HFFc6 (cell line): ENCODE measurements at regions not wholly inside any gene's neighbourhood (a gene's known extent, or its start where the extent isn't known, plus 50 kb on each side); places are given as distances from the start of the nearest gene placed in this dataset.
A peak's percentile ranks its signal among the peaks of the same experiment; 100 is the strongest.

Experiments
- DNase-seq: peaks from one replicate; pipeline ENCODE4 v3.0.0-alpha.2; 2018
- H3K27ac Mint-ChIP-seq: 2 replicates; pipeline ENCODE4 v1.8.0; 2020; ENCODE audit warnings: mild to moderate bottlenecking, mixed read lengths
- H3K27me3 Mint-ChIP-seq: 2 replicates; pipeline ENCODE4 v1.8.0; 2021; ENCODE audit warnings: mild to moderate bottlenecking, moderate library complexity, mixed read lengths; ENCODE audit not compliant: insufficient read depth
- H3K36me3 Mint-ChIP-seq: 2 replicates; pipeline ENCODE4 v1.8.0; 2021; ENCODE audit warnings: low read depth, mixed read lengths
- H3K4me1 Mint-ChIP-seq: 2 replicates; pipeline ENCODE4 v1.8.0; 2020; ENCODE audit warnings: low read depth, mixed read lengths
- H3K4me3 Mint-ChIP-seq: 2 replicates; pipeline ENCODE4 v1.8.0; 2020; ENCODE audit warnings: mild to moderate bottlenecking, moderate library complexity, mixed read lengths
- H3K9me3 Mint-ChIP-seq: 2 replicates; pipeline ENCODE4 v1.8.0; 2020; ENCODE audit warnings: mild to moderate bottlenecking, mixed read lengths
- TF ChIP-seq, protein P1 (sequence below): fragments of 200-600 bp; sonication (generic); IDR thresholded peaks from 2 replicates; pipeline ENCODE4 v1.5.0; 2021; ENCODE audit warnings: antibody characterized with exemption, mild to moderate bottlenecking

DNA sequence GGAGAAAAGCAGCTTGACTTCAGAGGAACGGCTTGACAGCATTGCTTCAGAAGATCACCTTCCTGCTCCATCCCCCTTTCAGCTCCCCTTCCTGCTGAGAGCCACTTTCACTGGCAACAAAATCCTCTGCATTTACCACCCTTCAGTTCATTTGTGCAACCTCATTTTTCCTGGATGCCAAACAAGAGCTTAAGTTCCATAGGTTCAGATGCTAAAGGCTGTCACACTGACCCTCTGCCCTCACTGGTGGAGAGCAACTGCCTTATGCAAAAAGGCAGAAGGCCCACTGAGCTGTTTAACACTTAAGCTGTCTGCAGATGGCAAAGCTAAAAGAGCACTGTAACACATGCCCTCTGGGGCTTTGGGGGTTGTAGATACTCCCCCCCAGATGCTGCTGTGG lies 131.2 kb upstream of the SPACA1 start:
- TF ChIP-seq, protein P1, sequence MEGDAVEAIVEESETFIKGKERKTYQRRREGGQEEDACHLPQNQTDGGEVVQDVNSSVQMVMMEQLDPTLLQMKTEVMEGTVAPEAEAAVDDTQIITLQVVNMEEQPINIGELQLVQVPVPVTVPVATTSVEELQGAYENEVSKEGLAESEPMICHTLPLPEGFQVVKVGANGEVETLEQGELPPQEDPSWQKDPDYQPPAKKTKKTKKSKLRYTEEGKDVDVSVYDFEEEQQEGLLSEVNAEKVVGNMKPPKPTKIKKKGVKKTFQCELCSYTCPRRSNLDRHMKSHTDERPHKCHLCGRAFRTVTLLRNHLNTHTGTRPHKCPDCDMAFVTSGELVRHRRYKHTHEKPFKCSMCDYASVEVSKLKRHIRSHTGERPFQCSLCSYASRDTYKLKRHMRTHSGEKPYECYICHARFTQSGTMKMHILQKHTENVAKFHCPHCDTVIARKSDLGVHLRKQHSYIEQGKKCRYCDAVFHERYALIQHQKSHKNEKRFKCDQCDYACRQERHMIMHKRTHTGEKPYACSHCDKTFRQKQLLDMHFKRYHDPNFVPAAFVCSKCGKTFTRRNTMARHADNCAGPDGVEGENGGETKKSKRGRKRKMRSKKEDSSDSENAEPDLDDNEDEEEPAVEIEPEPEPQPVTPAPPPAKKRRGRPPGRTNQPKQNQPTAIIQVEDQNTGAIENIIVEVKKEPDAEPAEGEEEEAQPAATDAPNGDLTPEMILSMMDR: no peak

DNA sequence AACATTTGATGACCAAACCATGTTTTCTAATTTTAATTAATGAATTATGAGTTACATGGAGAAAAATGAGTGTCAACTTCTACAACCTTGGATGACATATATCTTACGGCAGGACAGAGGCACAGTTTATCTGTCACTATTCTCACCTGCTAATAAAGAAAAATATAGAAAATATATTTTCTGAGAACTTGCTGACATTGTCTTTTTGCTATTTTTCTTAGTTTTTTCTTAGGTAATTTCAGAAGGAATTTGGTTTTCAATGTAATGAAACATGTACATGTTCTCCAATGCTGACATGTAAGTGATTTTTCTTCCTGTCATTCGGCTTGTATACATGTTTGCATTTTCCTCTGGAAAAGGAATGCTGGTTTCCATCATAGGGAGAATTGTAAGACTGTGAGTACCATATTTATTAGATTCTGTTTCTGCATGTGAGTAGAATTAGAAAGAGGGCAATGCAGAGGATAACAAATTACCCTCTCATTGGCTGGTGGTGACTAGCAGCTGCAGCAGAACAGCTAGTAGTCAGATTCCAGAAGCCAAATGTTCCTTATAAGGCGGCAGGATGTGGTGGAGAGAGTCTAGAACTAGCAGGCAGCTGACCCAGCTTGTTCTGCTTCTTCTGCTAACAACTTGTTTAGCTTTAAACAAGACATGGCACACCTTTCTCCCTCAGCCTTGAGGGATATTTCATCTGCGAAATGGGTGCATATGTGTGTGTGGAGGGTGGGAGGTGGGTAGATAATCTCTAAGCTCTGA lies 132.8 kb upstream of the SPACA1 start:
- Mint-ChIP-seq H3K36me3 (0 out of 2 replicates have a peak, but pooled peaks cover 4% of the 10 kb centered on the region), H3K27ac (no peak overlapping the region), H3K27me3 (peaks cover 22% of the 10 kb centered on the region), H3K9me3 (no peaks in the 10 kb centered on the region), H3K4me3 (no peak overlapping the region), H3K4me1 (peaks cover 6% of the 10 kb centered on the region)
- TF ChIP-seq, protein P1: no peak
- DNase-seq: peak; percentile 4

More for the DNA sequence above, 131.2 kb upstream of the SPACA1 start:
- Mint-ChIP-seq H3K27ac (no peak overlapping the region), H3K27me3 (peaks cover 24% of the 10 kb centered on the region), H3K9me3 (no peaks in the 10 kb centered on the region), H3K36me3 (no peaks in the 10 kb centered on the region), H3K4me3 (no peak overlapping the region), H3K4me1 (no peaks in the 10 kb centered on the region)
- DNase-seq: no peak

DNA sequence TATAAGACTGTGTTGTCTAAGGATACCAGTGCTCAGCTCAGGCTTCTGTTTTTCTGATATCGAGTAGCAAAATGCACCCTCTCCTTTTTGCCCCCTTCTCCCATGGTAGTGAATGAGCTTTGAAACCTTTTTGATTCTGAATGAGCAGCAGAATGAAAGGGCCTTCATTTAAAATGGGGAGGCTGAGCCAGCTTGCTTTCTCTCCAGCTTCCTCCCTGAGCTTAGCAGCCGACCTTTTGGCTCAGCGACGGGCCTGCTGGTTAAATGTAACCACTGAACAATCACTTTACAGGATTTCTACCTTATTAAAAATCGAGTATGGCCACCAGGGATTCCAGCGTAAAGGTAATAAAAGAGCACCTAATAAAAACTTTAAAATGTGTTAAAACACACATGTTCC lies 133.7 kb upstream of the SPACA1 start:
- TF ChIP-seq, protein P1: no peak
- H3K9me3 Mint-ChIP-seq: no peaks in the 10 kb centered on the region
- peaks cover 16% of the 10 kb centered on the region for H3K27me3 Mint-ChIP-seq
- H3K4me1 Mint-ChIP-seq: peaks cover 15% of the 10 kb centered on the region
- H3K27ac Mint-ChIP-seq: no peak overlapping the region
- DNase-seq: no peak
- no peak overlapping the region for H3K4me3 Mint-ChIP-seq
- 0 out of 2 replicates have a peak, but pooled peaks cover 4% of the 10 kb centered on the region for H3K36me3 Mint-ChIP-seq

DNA sequence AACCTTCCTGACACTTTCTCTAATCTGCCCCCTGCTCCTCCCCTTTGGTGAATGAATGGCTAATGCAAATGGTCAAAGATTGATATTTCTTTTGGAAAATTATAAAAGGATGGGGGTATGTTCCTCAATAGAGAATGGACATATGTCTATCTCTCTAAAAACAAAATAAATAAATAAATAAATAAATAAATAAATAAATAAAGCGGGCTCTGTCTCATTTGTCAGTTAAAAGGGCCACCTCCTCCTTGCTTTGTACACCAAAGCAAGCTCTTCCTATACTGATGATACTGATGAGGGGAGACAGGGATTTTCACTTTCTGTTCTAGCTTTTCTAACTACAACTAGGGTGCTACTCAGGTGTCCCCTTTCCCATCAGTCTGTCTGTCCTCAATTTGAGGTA lies 135.5 kb upstream of the SPACA1 start:
- no peak overlapping the region for H3K4me3 Mint-ChIP-seq
- no peak overlapping the region for H3K27ac Mint-ChIP-seq
- H3K27me3 Mint-ChIP-seq: peaks cover 21% of the 10 kb centered on the region
- H3K9me3 Mint-ChIP-seq: no peaks in the 10 kb centered on the region
- no peak for DNase-seq
- TF ChIP-seq, protein P1: no peak
- H3K4me1 Mint-ChIP-seq: peaks cover 29% of the 10 kb centered on the region
- 0 out of 2 replicates have a peak, but pooled peaks cover 4% of the 10 kb centered on the region for H3K36me3 Mint-ChIP-seq

DNA sequence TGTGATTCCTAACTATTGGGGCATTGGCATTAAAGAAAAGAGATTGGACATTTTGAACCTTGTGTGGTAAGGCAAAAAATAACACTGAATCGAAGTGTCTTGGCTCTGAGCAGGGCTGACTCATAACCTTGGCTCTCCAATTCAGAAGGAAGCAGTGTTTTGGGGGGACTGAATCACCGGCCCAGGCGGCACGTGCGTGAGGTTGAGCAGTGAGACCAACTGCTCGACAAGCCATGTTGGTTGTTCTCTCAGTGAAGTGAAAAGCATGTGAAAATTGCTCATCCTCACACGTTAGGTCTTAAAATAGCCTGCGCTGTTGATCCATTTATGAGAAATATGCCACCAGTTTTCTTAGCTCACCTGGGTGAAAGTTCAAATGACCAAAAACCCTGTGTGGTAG lies 137.8 kb upstream of the SPACA1 start:
- H3K4me3 Mint-ChIP-seq: no peak overlapping the region
- peak; percentile 63 for DNase-seq
- H3K9me3 Mint-ChIP-seq: no peaks in the 10 kb centered on the region

More for the DNA sequence above, 137.8 kb upstream of the SPACA1 start:
- peaks cover 20% of the 10 kb centered on the region for H3K27me3 Mint-ChIP-seq
- H3K36me3 Mint-ChIP-seq: 0 out of 2 replicates have a peak, but pooled peaks cover 4% of the 10 kb centered on the region
- TF ChIP-seq, protein P1: no peak
- peaks cover 32% of the 10 kb centered on the region for H3K4me1 Mint-ChIP-seq
- H3K27ac Mint-ChIP-seq: no peak overlapping the region
